OCI-LY7 (cell line): ENCODE measurements at regions not wholly inside any gene's neighbourhood (a gene's known extent, or its start where the extent isn't known, plus 50 kb on each side); places are given as distances from the start of the nearest gene placed in this dataset.

Experiments used
- EZH2phosphoT487 ChIP-seq: fragments of 200-600 bp; sonication (generic); IDR thresholded peaks from 2 replicates; pipeline ENCODE4 v1.6.1; 2018; ENCODE audit warnings: low read depth, borderline replicate concordance, mild to moderate bottlenecking, mixed run types, antibody characterized with exemption, low read length, moderate library complexity, mixed read lengths
- TF ChIP-seq, protein P1 (sequence below): fragments of 200-600 bp; sonication (generic); conservative IDR thresholded peaks from 2 replicates; pipeline ENCODE4 v1.5.1; 2014; ENCODE audit warnings: mild to moderate bottlenecking, antibody characterized with exemption, low read length, moderate library complexity, mixed read lengths

- TF ChIP-seq, protein P1, sequence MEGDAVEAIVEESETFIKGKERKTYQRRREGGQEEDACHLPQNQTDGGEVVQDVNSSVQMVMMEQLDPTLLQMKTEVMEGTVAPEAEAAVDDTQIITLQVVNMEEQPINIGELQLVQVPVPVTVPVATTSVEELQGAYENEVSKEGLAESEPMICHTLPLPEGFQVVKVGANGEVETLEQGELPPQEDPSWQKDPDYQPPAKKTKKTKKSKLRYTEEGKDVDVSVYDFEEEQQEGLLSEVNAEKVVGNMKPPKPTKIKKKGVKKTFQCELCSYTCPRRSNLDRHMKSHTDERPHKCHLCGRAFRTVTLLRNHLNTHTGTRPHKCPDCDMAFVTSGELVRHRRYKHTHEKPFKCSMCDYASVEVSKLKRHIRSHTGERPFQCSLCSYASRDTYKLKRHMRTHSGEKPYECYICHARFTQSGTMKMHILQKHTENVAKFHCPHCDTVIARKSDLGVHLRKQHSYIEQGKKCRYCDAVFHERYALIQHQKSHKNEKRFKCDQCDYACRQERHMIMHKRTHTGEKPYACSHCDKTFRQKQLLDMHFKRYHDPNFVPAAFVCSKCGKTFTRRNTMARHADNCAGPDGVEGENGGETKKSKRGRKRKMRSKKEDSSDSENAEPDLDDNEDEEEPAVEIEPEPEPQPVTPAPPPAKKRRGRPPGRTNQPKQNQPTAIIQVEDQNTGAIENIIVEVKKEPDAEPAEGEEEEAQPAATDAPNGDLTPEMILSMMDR = no peak
- no peak for TF ChIP-seq EZH2phosphoT487
Observed at GRCh38 chr12:58413794-58414193, 472.4 kb downstream of the ATP23 start.
